ENCODE measurements at regions not wholly inside any gene's neighbourhood (a gene's known extent, or its start where the extent isn't known, plus 50 kb on each side); places are given as distances from the start of the nearest gene placed in this dataset.

GRCh38 chr7:130894909-130895750 is 161.1 kb upstream of the KLF14 start:
- CTCF ChIA-PET, result interaction anchor here (0.6 to 7.3 kb wide), 31 partner anchors 10 to 168 kb away, joined by 3 to 108 read pairs (median 5); no protein-coding TSS in a partner anchor
- POLR2A ChIA-PET, result interaction anchor here (0.5 kb wide), 1 partner anchor 149 kb away, joined by 4 read pairs; no protein-coding TSS in a partner anchor
- H3K27ac ChIP-seq (ENCODE audit: insufficient read depth in 1 of 2, low read depth in 1 of 2, low read length in 2 of 2, poor library complexity in 1 of 2, severe bottlenecking in 2 of 2), result no peak overlapping the region

GRCh38 chr7:130896051-130896881 is 162.3 kb upstream of the KLF14 start:
- WGBS (ENCODE audit: insufficient coverage), result 83% methylated on average over 7 of the region's 13 CpGs
- Histone ChIP-seq H3K4me3 (ENCODE audit: control insufficient read depth in 1 of 7, extremely low read depth in 1 of 7, insufficient read depth in 4 of 7, low read depth in 2 of 7, low read length in 6 of 7) (no peak overlapping the region), H3K27me3 (replicated peaks in 2 of 5; ENCODE audit: control insufficient read depth in 4 of 5, insufficient read depth in 5 of 5, low read length in 4 of 5) (no peaks in the 10 kb centered on the region), H3K9me3 (ENCODE audit: control extremely low read depth in 1 of 5, control insufficient read depth in 4 of 5, insufficient read depth in 2 of 5, low read depth in 1 of 5, low read length in 4 of 5) (peaks cover 0 to 1% (median 0%) of the 10 kb centered on the region in 5 experiments), H3K36me3 (ENCODE audit: control insufficient read depth in 4 of 4, insufficient read depth in 4 of 4, low read length in 3 of 4) (peaks cover 5 to 64% (median 19%) of the 10 kb centered on the region in 4 experiments), H3K27ac (ENCODE audit: insufficient read depth in 1 of 2, low read depth in 1 of 2, low read length in 2 of 2, poor library complexity in 1 of 2, severe bottlenecking in 2 of 2) (no peak overlapping the region), H3K4me1 (ENCODE audit: control extremely low read depth in 1 of 4, control insufficient read depth in 4 of 4, insufficient read depth in 4 of 4, low read length in 3 of 4) (peaks cover 0 to 28% (median 12%) of the 10 kb centered on the region in 4 experiments)
- peak in 2 of 3 donors; percentile 37 to 56 for DNase-seq
- ChIA-PET POLR2A (interaction anchor here (1.5 kb wide), 1 partner anchor 144 kb away, joined by 4 read pairs; no protein-coding TSS in a partner anchor), CTCF (interaction anchor here (0.6 to 7.3 kb wide), 58 partner anchors 8 to 590 kb away, joined by 3 to 108 read pairs (median 5); no protein-coding TSS in a partner anchor)

More at GRCh38 chr7:130894909-130895750, 161.1 kb upstream of the KLF14 start:
- WGBS (ENCODE audit: insufficient coverage), result 97% methylated on average over 19 of the region's 20 CpGs
- no peak overlapping the region for H3K4me3 ChIP-seq (ENCODE audit: control insufficient read depth in 1 of 7, extremely low read depth in 1 of 7, insufficient read depth in 4 of 7, low read depth in 2 of 7, low read length in 6 of 7)
- H3K36me3 ChIP-seq (ENCODE audit: control insufficient read depth in 4 of 4, insufficient read depth in 4 of 4, low read length in 3 of 4), result peaks cover 5 to 67% (median 24%) of the 10 kb centered on the region in 4 experiments
- no peak for DNase-seq
- peaks cover 0 to 28% (median 11%) of the 10 kb centered on the region in 4 experiments for H3K4me1 ChIP-seq (ENCODE audit: control extremely low read depth in 1 of 4, control insufficient read depth in 4 of 4, insufficient read depth in 4 of 4, low read length in 3 of 4)
- peaks cover 0 to 1% (median 0%) of the 10 kb centered on the region in 5 experiments for H3K9me3 ChIP-seq (ENCODE audit: control extremely low read depth in 1 of 5, control insufficient read depth in 4 of 5, insufficient read depth in 2 of 5, low read depth in 1 of 5, low read length in 4 of 5)
- no peaks in the 10 kb centered on the region for H3K27me3 ChIP-seq (replicated peaks in 2 of 5; ENCODE audit: control insufficient read depth in 4 of 5, insufficient read depth in 5 of 5, low read length in 4 of 5)

GRCh38 chr7:130896898-130897514 is 163.0 kb upstream of the KLF14 start:
- CTCF ChIA-PET, result interaction anchor here (0.5 to 7.3 kb wide), 59 partner anchors 8 to 590 kb away, joined by 3 to 108 read pairs (median 5); no protein-coding TSS in a partner anchor
- DNase-seq, result peak; percentile 83 to 91 (median 88)
- WGBS (ENCODE audit: insufficient coverage), result 62% methylated on average over 20 of the region's 22 CpGs
- no peak overlapping the region for H3K27ac ChIP-seq (ENCODE audit: insufficient read depth in 1 of 2, low read depth in 1 of 2, low read length in 2 of 2, poor library complexity in 1 of 2, severe bottlenecking in 2 of 2)
- peaks cover 0 to 28% (median 12%) of the 10 kb centered on the region in 4 experiments for H3K4me1 ChIP-seq (ENCODE audit: control extremely low read depth in 1 of 4, control insufficient read depth in 4 of 4, insufficient read depth in 4 of 4, low read length in 3 of 4)
- H3K9me3 ChIP-seq (ENCODE audit: control extremely low read depth in 1 of 5, control insufficient read depth in 4 of 5, insufficient read depth in 2 of 5, low read depth in 1 of 5, low read length in 4 of 5), result peaks cover 0 to 1% (median 0%) of the 10 kb centered on the region in 5 experiments
- H3K4me3 ChIP-seq (ENCODE audit: control insufficient read depth in 1 of 7, extremely low read depth in 1 of 7, insufficient read depth in 4 of 7, low read depth in 2 of 7, low read length in 6 of 7), result no peak overlapping the region
- H3K36me3 ChIP-seq (ENCODE audit: control insufficient read depth in 4 of 4, insufficient read depth in 4 of 4, low read length in 3 of 4), result peaks cover 5 to 65% (median 18%) of the 10 kb centered on the region in 4 experiments
- POLR2A ChIA-PET, result interaction anchor here (0.8 to 1.5 kb wide), 3 partner anchors 17 to 143 kb away, joined by 4 to 5 read pairs (median 4); no protein-coding TSS in a partner anchor
- no peaks in the 10 kb centered on the region for H3K27me3 ChIP-seq (replicated peaks in 2 of 5; ENCODE audit: control insufficient read depth in 4 of 5, insufficient read depth in 5 of 5, low read length in 4 of 5)

DNA sequence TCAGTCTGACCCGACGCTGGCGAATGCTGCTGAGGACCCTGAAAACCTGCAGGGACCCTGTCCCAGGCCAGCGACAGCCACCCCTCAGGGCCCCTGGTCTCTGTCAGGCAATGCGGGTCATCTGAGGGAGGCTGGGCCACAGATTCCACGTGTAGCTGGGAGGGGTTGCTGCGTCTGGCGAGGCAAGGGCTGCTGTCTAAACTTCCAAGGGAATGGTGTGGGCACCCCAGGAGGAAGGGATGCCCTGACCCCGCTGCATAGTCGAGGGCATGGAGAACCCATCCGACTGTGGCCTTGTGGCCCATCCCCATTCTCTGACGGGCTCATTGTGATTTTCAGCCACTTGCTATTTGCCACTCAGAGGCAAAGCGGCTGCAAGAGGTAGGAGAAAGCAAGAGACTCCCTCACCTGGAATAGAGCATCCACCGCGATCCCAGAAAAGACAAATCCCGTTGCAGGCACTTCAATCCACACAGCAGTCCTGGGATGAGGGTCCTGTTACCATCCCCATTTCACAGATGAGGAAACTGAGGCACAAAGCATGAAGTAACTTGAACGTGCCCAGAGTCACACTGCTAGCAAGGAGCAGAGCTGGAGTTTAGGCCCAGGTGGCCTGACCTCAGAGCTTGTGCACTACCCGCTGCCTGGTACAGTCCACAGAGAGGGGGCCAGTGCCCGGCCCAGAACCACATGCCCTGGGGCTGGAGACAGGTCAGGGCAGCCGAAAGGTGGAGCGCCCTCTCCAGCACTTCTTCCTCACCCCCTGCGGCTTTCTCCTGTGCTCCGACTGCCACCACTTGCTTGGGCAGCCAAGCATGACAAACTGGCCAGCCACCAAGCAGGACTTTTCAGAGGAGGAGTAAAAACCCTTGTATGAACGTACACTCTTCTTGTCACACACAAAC is 163.8 kb upstream of the KLF14 start:
- Histone ChIP-seq H3K27me3 (replicated peaks in 2 of 5; ENCODE audit: control insufficient read depth in 4 of 5, insufficient read depth in 5 of 5, low read length in 4 of 5) (no peaks in the 10 kb centered on the region), H3K4me3 (ENCODE audit: control insufficient read depth in 1 of 7, extremely low read depth in 1 of 7, insufficient read depth in 4 of 7, low read depth in 2 of 7, low read length in 6 of 7) (no peak overlapping the region), H3K36me3 (ENCODE audit: control insufficient read depth in 4 of 4, insufficient read depth in 4 of 4, low read length in 3 of 4) (peaks cover 5 to 72% (median 18%) of the 10 kb centered on the region in 4 experiments), H3K9me3 (ENCODE audit: control extremely low read depth in 1 of 5, control insufficient read depth in 4 of 5, insufficient read depth in 2 of 5, low read depth in 1 of 5, low read length in 4 of 5) (peaks cover 0 to 1% (median 0%) of the 10 kb centered on the region in 5 experiments), H3K4me1 (ENCODE audit: control extremely low read depth in 1 of 4, control insufficient read depth in 4 of 4, insufficient read depth in 4 of 4, low read length in 3 of 4) (peaks cover 0 to 28% (median 12%) of the 10 kb centered on the region in 4 experiments), H3K27ac (ENCODE audit: insufficient read depth in 1 of 2, low read depth in 1 of 2, low read length in 2 of 2, poor library complexity in 1 of 2, severe bottlenecking in 2 of 2) (no peak overlapping the region)
- no peak for DNase-seq
- CTCF ChIA-PET, result interaction anchor here (0.5 to 7.3 kb wide), 47 partner anchors 7 to 534 kb away, joined by 3 to 108 read pairs (median 7); no protein-coding TSS in a partner anchor
- POLR2A ChIA-PET, result interaction anchor here (0.8 to 1.5 kb wide), 3 partner anchors 16 to 143 kb away, joined by 4 to 5 read pairs (median 4); no protein-coding TSS in a partner anchor
- 92% methylated on average over 23 of the region's 24 CpGs for WGBS (ENCODE audit: insufficient coverage)

- CTCF ChIA-PET, result interaction anchor here (0.8 to 7.3 kb wide), 10 partner anchors 8 to 141 kb away, joined by 3 to 108 read pairs (median 4); no protein-coding TSS in a partner anchor
- Histone ChIP-seq H3K4me1 (ENCODE audit: control extremely low read depth in 1 of 4, control insufficient read depth in 4 of 4, insufficient read depth in 4 of 4, low read length in 3 of 4) (peaks cover 0 to 21% (median 11%) of the 10 kb centered on the region in 4 experiments), H3K36me3 (ENCODE audit: control insufficient read depth in 4 of 4, insufficient read depth in 4 of 4, low read length in 3 of 4) (peaks cover 5 to 69% (median 18%) of the 10 kb centered on the region in 4 experiments), H3K4me3 (ENCODE audit: control insufficient read depth in 1 of 7, extremely low read depth in 1 of 7, insufficient read depth in 4 of 7, low read depth in 2 of 7, low read length in 6 of 7) (no peak overlapping the region), H3K9me3 (ENCODE audit: control extremely low read depth in 1 of 5, control insufficient read depth in 4 of 5, insufficient read depth in 2 of 5, low read depth in 1 of 5, low read length in 4 of 5) (peaks cover 0 to 1% (median 0%) of the 10 kb centered on the region in 5 experiments), H3K27ac (ENCODE audit: insufficient read depth in 1 of 2, low read depth in 1 of 2, low read length in 2 of 2, poor library complexity in 1 of 2, severe bottlenecking in 2 of 2) (no peak overlapping the region), H3K27me3 (replicated peaks in 2 of 5; ENCODE audit: control insufficient read depth in 4 of 5, insufficient read depth in 5 of 5, low read length in 4 of 5) (no peaks in the 10 kb centered on the region)
- DNase-seq, result no peak
- WGBS (ENCODE audit: insufficient coverage), result 100% methylated on average over 3 of the region's 11 CpGs
- POLR2A ChIA-PET, result interaction anchor here (0.6 kb wide), 1 partner anchor 9 kb away, joined by 5 read pairs; no protein-coding TSS in a partner anchor
Measured at GRCh38 chr7:130899071-130899560, 165.1 kb upstream of the KLF14 start.
